Amniotic epithelial cell (primary cell): ENCODE measurements at regions not wholly inside any gene's neighbourhood (a gene's known extent, or its start where the extent isn't known, plus 50 kb on each side); places are given as distances from the start of the nearest gene placed in this dataset.

Experiments used
- DNase-seq: peaks from one replicate; pipeline ENCODE4 v3.0.0-alpha.2; 2010; ENCODE audit warnings: low read depth

DNA sequence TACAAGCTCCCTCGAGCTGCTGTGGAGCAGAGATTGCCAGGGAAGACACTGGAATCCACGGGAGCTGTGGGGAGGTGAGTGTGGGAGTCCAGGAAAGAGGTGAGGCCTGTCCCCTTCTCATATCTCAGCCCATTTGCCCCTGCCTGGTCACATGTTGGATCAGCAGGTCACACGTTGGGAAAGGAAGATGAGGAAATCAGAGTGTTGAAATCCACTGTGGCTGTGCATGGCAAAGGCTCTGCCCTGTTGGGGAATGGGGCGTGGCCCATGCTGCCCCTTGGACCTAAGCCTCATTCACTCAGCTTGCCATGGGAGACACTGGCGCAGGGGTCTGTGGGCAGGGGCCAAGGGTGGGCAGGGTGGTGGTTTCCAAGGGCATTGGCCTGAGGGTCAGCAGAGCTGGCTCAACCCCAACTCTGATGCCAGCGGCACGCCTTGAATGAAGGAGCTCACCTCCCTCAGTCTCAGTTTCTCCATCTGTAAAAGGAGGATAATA is 85.4 kb upstream of the CPEB4 start:
- DNase-seq: peak; percentile 92

DNA sequence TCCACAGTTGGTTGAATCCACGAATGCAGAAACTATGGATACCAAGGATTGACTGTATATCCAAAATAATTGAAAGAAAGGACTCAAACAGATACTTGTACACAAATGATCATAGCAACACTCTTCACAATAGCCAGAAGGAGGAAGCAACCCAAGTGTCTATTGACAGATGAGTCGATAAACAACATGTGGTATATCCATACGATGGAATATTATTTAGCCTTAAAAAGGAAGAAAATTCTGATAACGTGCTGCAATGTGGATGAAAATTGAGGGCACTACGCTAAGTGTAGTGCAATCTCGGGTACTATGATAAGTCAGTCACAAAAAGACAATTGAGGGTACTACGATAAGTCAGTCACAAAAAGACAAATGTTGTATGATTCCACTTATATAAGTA is 83.6 kb upstream of the CPEB4 start:
- no peak for DNase-seq

DNA sequence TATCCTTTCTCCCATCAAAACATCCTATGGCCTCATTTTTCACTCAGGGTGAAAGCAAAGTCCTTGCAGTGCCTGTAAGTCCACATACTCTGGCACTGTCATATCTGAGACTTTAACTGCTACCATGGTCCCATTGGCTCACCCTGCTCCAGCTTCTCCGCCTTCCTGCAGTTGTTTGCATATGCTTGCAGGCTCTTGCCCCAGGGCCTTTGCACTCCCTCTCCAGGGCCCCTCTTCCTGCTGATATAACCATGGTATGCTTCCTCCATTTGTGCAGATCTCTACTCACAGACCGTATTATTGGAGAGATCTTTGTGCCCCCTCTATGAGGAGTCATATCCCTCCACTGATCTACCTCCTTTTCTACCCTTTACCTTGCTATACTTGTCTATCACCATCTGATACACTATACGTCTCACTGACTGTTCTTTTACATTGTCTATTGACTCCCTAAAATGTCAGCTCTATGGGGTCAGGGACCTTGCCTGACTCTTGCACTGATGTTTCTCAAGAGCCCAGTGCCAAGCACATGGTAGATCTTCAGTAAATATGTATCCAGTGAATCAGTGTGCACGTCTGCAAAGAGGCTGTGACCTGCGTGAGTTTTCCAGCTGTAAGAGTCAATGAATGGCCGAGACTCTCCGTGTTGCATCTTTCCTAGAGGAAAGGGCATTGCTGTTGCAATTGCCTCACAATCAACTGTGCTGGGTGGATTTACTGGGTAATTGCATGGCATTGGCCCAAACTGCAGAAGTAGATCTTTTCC is 81.7 kb upstream of the CPEB4 start:
- peak; percentile 66 for DNase-seq

DNA sequence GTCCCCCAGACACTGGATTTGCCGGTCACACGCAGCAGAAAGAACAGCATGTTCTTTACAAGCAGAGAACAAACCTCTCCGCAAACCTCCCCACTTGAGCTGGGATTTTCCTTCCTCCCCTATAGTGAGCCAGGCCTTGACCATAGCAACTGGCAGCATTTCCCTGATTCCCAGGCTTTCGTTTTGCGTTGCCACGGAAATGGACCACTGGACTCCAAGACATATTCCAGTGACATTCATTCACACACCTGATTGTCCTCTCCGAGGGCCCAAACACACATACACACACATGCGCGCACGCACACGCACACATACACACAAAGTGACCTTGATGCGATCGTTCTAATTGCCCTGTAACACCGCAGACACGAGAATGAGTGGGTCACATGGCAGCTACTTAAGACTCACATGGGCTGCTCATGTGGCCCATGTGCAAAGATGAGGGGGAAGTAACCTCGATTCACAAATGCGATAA is 80.9 kb upstream of the CPEB4 start:
- no peak for DNase-seq

DNA sequence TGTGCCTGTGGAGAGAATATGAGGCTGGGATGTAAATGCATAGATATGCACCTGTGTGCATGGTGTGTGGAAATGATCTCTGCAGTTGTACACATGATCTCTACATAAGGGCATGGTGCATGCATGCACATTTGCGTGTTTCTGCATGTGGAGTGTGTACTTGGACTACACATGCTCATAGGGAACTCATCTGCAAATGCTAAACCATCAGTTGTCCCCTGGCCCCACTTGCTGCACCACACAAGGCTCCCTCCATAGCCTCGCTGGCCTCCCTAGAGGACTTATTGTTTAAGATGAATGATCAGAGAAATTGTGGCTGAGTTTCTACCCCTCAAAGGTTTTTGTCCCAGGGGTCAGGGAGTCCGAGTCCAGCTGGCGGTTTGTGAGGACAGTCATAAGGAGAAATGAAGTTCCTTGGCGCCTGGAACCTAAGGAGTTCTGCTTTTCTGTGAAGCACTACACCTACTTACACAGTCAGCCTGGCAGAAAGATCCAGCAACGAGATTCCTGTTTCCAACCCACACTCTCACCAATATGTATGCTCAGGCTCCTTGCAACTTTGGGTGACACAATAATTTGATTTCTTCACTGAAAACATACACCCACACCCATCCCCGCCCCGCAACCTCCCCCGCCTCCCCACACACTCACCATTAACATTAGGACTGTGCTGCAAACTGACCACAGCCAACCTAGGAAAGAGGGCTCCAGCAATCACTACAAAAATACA is 79.9 kb upstream of the CPEB4 start:
- DNase-seq: peak; percentile 93

DNA sequence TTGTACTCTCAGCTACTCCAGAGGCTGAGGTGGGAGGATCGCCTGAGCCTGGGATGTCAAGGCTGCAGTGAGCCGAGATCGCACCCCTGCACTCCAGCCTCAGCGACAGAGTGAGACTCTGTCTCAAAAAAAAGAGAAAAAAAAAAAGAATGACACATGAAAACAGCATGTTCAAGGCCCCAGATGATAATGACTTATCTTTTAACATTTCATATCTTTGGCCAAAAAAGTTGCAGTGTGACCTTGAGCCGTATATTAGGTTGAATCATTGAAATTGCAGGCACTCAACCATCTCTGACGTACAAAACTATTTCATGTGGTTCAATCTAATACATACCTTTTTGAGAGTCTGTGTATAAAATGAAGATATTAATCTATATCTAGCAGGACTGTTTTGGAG is 79.1 kb upstream of the CPEB4 start:
- peak; percentile 93 for DNase-seq

DNA sequence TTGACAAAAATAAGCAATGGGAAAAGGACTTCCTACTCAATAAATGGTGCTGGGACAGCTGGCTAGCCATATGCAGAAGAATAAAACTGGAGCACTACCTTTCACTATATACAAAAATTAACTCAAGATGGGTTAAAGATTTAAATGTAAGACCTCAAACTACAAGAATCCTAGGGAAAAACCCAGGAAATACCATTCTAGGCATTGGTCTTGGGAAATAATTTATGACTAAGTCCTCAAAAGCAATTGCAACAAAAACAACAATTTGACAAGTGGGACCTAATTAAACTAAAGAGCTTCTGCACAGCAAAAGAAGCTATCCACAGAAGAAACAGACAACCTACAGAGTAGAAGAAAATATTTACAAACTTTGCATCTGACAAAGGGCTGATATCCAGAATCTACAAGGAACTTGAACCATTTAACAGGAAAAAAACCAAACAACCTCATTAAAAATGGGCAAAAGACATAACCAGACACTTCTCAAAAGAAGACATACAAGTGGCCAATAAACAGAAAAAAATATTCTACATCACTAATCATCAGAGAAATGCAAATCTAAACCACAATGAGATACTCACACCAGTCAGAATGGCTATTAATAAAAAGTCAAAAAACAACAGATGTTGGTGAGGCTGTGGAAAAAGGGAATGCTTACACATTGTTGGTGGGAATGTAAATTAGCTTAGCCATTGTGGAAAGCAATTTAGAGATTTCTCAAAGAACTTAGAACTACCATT is 75.2 kb upstream of the CPEB4 start:
- DNase-seq: peak; percentile 80

DNA sequence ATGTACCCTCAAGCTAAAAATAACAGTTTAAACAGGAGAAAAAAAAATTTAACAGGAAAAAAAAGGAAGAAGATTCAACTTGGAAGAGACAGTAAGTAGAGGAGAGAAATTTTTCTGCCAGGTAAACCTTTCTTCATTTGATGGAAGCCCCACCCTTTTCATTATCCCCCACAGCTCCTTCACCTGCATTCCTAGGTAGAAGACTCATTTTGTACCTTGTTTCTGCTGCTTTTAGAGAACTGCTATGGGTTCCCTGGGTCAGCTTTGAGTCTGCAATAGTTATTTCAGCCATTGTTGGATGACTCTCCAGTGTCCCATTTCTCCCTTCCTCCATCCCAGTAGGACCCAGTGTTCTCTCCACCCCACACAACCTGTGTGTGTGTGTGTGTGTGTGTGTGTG is 74.1 kb upstream of the CPEB4 start:
- DNase-seq: no peak

DNA sequence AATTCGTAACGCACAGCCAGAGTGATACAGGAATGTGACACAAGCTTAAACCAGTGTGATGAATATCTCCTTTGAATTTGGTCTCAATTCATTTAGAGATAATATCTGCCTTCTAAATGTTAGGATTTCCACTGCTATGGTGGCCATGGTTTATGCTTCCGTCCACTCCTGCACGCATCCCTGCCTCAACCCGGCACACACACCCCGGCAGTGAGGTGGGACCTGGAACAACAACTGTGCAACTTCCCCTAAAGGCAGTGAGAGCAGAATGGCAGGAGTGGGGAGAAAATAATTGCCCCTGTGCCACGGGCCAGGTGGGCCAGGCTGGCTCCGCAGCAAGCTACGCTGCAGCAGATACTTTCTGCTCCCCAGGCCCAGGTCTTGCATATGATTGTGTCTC is 72.6 kb upstream of the CPEB4 start:
- no peak for DNase-seq

DNA sequence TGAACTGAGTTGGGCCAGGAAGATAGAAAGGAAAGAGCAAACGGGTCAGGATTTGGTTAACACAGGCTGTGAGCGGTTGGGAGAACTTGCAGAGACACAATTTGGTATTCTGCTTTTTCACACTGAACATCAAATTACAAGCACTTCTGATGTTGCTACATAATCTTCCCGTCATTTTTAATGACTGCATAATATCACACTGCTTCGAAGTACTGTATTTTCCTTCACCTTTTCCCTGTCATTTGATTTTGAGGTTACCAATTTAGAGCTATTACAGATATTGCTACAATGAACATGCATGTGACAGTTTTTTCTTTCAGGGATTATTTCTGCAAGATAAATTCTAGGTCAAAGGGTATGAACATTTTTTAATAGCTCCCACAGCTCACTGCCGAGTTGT is 71.4 kb upstream of the CPEB4 start:
- no peak for DNase-seq

DNA sequence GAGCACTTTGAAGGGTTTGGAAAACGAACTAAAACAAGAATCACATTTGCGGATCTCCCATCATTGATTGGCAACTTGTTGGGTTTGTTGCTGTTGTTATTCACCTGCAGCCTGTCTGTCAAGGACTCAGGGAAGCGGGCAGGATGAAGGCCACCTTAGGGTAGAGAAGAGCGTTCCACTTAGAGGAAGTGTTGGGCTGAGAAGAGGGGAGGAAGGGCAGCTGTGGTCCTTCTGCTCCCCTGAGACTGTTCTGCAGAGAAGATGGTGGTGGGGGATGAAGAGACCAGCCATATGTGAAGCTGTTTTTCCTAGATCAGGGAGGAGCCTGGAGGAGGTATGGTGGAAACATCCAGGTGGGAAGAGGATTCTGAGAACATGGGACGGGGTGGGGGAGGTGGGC is 70.6 kb upstream of the CPEB4 start:
- DNase-seq: no peak

DNA sequence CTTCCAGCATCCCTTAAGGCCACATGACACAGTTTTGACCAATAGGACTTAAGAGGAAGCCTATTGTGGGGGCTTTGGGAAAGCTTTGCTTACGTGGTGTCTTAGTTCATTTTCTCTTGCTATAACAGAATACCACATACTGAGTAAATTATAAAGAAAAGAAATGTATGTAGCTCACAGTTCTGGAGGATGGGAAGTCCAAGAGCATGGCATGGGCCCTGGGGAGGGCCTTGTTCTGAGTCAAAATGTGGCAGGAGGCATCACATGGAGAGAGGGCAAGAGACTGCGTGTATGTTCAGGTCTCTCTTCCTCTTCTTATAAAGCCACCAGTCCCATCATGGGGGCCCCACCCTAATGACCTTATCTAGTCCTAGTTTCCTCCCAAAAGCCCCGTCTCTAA is 68.6 kb upstream of the CPEB4 start:
- no peak for DNase-seq

DNA sequence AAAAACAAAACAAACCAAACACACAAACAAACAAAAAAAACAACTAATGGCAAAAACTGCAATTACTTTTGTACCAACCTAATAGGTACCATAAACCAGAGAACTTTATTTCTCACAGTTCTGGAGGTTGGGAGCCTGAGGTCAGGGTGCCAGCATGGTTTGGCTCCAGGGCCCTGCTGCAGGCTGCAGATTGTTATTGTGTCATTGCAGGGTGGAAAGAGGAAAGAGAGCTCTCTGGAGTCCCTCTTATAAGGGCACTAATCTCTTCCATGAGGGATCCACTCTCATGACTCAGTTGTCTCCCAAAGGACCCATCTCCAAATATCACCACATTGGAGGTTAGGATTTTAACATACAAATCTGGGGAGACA is 64.9 kb upstream of the CPEB4 start:
- DNase-seq: no peak

DNA sequence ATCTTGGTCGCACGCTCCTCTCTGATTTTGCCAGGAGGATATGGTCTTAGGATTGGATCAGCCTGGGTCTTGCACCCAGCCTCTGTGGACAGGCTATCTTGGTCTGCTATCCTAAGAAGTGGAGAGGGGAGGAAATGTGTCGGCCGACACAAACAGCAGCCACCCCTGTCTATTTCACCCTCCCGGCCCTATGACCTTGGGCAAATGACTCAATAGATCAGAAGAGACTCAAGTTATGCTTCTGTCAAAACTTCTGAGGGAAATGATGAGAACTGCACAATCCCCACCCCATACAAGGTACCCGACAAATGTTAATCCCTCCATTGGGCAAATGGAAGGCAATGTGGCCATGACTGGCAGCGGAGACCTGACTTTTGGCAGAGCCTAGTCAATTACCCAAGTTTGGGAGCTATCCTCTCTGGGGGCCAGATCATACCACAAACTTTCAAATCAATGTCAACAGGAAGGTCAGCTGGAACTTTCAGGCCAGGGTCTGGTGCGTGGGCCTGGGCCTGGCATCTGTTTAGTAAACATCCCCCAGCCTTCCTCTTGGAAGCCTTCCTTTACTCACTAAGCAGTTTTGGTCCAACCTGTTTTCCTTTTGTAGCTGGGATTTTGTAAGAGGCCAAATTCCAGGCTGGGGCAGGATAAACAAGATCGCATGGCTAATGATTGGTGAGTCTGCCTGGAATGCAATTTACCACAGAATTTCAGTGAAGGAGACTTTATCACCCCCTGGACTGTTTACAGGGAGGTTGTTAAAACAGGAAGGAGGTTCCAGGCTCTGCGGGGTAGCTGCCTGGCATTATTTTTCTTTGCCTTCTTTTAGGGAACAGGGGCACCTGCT is 64.2 kb upstream of the CPEB4 start:
- peak; percentile 99 for DNase-seq

DNA sequence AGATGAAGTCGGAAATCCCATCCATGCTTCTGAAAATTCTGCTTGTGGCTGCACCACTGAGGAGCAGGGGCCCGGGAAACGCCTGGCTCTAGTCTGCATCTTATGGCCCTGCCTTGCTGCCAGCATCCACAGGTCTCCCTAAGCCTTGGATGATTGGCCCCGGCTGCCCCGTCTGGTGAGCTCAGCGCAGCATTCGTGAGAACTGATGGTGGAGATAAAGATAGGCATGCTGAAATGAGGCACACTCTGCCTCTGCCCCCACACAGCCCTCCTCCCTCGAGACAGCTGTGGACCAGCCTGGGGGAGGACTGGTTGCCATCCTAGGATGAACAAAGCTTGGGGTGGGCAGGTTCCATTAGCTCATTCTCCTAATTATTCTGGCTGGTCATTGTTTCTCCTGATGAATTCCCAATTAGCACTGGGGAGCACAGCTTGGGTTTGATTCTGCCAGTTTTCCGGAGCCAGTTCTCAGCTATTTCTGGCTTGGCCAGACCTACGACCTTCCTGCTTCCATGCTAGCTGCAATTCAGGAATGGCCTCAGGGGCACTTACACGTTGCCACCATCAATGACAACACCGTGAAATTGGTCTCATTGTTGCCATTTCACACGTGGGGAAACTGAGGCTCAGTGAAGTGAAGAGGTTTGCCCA is 62.8 kb upstream of the CPEB4 start:
- DNase-seq: peak; percentile 95

DNA sequence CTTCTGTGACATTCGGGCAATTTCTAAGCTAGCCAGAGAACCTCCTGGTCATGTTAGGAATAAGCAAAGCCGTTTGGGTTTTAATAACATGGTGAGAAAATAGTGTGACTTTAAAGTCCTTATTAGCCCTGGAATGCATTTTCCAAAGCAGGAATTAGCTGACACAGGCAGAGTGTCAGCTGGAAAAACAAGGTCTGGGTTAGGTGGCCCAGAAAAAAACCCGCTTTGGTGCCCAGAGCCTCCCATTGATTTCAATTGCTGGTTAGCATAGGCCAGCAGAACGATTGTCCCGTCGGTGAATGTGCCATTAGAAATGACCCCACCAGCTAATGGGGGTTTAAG is 62.1 kb upstream of the CPEB4 start:
- DNase-seq: no peak

DNA sequence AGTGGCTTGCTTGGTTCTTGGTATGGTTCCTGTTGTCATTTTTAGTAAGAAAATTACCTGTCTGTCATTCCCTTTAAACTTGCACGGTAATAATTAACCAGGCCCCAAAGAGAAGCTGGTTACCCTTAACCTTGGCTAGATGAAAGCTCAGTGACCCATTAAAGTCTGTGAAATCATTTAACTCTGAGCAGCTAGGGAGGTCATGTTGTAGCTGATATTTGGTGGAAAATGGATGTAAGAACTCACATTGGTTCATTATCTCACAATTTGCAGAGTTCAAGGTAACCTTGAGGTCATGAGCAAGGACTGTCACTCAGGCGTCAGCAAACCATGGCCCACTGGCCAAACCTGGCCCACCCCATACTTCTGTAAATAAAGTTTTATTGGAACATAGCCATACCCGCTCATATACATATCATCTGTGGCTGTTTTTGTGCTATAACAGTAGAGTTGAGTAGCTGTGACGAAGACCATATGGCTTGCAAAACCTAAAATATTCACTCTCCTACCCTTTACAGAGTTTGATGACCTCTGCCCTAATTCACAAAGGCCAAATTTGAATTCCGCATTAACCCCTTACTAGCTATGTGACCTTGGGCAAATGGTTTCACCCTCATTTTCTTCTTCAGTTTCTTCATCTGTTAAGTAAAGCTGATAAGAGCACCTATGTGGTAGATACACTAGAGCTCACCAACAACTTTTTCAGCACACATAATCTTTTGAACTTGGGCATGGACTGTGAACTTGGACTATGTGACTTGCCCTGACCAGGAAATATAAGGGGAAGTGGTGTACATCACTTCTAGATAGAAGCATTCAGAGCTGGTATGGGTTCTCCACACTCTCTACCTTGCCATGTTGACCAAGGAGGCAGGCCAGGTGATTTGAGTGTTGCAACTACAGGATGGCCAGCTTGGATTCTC is 61.5 kb upstream of the CPEB4 start:
- no peak for DNase-seq

DNA sequence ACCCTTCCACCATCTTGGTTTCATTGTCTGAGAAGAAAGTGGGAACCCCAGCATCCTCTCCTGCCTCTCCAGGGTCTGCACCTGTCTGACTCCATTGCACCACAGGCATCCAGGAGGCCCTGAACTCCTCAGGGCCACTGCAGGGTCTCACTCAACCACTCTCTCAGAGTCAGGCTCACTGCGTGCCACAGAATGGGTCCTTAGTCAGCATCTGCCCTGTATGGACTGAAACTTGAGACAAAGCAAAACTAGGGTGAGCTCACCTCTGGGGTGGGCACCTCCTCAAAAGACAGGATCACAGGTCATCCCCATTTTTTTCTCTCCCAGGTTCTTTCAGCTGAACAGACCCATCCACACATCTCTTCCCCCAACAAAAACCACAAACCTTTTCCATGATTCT is 59.2 kb upstream of the CPEB4 start:
- no peak for DNase-seq

DNA sequence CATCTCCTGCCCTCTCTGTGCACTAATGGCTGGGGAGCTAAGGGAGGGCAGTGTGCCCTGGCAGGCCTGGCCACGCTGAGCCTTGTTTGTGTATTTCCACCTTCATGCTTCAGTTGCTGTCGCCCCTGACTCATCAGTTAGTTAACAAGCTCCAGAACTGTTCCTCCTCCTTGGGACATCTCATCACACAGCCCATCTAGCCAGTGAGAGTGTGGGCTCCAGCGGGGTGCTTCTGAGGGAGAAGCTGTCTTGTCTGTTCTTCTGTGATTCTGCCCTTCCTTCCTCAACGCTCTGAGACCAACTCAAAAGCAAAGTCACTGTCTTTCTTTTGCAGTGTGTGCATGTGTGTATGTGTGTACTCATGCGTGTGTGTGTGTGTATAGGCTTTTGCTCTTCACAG is 58.3 kb upstream of the CPEB4 start:
- peak; percentile 66 for DNase-seq

DNA sequence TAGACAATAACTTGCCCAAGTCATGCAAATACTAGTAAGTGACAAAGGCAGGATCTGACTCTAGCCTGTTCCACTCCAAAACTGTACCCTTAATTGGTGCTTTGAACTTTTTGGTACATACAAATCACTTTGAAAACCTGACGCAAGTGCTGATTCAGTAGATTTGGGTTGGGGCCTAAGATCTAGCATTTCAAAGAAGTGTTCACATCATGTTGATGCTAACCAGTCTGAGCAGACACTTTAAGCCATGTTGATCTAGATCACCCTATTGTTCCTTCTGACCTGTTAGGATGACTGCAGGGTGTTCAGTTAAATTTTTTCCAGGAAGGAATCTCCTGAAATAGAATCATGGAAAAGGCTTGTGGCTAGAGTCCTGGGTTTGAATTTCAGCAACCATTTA is 57.7 kb upstream of the CPEB4 start:
- no peak for DNase-seq
